NCI-H2029 treated with DMSO at 0.1 percent for 48 hours (cell line): ENCODE measurements at regions not wholly inside any gene's neighbourhood (a gene's known extent, or its start where the extent isn't known, plus 50 kb on each side); places are given as distances from the start of the nearest gene placed in this dataset.
"Not testable (repeated sequence)": the region's sequence is repeated elsewhere in the genome, so short reads cannot be mapped to it uniquely, and the experiment has no call there.

Experiments
- DNase-seq: peaks from one replicate; lab custom pipeline; 2025; lab: John Stamatoyannopoulos, UW

DNA sequence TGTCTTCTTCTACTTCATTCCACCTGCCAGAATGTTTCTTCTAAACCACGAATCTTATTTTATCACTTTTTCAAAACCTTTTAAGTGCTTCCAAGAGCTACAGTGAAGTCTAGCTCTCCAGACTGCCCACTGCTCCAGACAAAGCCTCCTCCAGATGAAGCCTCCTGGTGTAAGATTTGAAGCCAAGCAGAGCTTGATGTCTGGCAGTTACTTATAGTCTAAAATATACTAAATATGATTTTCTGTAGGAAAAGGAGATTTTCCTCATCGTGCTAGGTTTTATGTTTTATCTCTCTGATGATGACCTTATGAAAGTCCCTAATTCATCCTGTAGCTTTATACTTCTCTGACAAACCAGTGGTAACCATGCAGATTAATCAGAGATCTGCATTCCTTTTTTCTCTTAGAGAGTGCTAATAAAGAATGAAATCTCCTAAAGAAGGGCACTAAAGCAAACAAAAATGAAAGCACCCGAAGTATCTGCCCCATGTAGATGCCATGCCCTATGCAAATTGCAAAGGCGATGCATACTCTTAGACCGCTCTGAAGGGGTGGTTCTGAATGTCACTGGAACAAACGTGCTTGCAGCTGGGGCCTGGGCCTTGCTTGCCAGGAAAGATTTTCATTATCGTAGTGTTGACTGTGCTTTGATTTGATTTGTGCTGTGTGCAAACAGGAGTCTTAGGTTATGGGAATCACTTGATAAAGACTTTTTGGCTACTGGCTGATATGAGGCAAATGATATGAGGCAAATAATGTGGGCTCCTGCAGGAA, 314.2 kb downstream of the PID1 start:
- DNase-seq = no peak

DNA sequence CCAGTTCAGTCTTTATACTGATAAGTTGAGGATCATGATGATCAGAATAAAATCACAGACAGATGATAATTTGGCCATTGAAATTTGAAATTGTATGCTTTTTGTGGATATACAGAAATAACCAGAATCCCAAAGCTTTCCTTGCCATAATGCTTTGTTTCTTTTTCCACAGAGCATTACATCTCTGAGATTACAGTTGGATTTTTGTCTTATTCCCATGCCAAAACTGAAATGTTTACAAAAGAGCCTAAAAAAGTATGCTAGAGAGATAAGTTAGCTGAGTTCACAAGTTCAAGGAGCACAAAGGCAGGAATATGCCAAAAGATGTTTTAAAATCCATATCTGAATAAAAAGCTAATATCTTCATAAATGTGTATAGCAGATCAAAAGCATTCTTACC, 321.3 kb downstream of the PID1 start:
- no peak for DNase-seq

DNA sequence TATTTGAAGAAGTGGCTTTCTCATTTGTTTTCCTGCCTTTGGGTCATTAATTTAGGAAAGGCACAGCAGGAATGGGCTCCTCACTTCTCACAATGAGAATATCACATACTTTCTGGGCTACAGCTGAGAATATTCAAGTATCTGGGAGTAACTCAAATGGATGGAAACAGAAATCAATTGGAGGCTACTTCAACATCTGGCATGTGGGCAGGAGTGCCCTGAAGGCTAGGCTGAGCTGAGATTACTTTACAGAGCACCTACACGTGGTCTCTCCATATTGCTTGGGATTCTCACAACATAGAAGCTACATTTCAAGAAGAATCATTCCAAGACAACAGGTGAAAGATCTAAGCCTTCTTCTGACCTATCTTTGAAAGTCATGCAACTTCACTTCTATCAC, 325.4 kb downstream of the PID1 start:
- no peak for DNase-seq

DNA sequence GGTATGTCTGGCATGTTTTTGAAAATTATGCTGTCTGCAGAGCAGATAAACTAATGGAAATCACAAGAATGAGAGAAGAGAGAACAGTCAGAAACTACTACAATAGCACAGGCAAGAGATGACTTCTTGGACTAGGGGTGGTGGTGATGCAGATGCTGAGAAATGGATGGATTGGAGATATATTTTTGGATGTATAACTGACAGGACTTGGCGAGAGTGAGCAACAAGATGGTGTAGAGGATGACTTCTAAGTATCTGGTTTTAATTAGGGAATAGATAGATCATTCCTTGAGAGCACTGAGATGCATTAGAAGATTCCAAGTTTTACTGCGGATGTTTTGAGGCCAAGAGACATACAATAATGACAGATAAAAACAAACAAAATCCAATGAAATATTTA, 328.2 kb downstream of the PID1 start:
- no peak for DNase-seq

DNA sequence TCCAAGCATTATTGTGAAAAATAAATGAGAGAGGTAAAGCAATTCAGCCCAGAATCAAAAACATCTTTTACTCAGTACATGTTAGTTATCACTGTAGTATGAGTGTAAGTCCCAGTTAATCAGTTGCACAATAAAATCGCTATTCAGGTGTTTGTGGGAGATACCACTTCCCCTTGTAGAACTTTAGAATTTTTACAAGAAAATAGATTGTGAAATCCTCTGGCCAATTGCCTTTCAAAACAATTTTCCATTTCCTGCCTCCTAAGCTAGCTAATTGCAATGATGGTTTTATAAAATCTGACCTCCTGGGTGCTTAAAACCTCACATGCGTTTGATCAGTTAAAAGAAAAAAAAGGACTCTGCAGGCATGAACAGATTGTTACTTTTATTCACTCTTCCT, 332.5 kb downstream of the PID1 start:
- DNase-seq = no peak

DNA sequence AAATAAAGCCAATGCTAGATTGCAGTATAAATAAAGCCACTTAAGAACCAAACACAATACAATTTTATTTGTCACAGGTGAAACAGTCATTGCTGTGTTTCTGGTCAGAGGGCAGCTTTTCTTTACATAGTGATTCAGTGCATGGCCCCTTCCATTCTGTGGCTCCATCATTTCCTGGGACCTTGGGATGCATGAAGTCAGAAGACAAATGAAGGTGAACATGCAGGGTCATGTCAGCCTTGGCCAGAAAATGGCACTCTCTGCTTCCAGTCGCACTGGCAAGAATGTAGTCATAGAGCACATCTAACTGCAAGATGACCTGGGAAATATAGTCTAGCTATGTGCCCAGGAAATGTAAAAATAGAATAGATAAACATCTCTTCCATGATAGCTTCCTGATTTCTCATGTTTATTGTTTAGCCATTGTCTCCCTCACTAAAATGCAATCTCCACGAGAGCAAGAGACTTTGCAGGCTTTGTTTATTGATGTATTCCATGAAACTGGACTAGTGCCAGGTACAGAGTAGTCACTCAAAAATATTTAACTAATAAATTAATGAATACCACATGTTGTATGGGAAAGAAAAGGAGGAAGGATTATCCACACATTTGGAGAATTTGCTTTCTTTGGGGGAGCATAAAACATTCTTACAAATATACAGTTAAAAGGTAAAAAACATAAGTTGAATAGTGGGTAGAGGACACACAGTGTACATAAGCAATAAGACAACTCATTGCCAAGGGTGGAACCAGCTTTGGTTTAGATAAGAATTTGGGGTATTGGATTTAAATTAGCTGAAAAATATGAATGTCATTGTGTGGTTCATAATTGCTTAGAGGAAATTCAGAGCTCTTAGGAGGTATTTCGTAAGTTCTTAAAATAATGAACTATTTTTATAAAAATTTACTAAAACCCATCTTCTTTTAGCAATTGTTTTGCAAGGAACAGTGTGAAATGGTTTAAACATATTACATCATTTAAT, 343.8 kb downstream of the PID1 start:
- no peak for DNase-seq

DNA sequence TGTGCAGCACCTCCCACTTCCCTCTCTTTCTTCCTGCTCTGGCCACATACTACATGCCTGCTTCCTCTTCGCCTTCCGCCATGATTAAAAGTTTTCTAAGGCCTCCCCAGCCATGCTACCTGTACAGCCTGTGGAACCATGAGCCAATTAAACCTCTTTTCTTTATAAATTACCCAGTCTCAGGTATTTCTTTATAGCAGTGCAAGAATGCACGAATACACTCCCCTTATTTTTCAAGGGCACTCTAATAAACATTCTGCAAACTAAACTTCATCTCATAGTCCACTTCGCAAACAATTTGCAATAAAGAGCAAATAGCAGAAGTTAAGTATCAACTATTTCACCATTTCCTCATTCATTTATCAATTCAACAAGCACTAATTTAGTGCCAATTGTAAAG, 351.3 kb downstream of the PID1 start:
- no peak for DNase-seq

DNA sequence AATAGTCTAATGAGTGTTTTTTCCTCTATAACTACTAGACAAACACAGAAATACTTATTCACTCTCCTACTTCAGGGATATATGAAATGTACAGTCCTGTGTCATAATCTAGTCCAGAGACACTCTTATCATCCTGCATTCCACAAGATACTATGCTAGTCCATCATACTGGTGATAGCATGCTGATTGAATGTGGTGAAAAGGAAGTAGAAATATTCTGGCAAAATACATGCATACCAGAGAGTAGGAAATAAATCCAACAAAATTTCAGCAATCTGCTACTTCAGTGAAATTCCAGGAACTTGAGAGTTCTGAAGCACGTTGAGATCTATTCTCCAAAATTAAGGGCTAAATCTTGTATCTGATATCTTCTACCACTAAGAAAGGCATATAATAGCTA, 353.9 kb downstream of the PID1 start:
- no peak for DNase-seq

DNA sequence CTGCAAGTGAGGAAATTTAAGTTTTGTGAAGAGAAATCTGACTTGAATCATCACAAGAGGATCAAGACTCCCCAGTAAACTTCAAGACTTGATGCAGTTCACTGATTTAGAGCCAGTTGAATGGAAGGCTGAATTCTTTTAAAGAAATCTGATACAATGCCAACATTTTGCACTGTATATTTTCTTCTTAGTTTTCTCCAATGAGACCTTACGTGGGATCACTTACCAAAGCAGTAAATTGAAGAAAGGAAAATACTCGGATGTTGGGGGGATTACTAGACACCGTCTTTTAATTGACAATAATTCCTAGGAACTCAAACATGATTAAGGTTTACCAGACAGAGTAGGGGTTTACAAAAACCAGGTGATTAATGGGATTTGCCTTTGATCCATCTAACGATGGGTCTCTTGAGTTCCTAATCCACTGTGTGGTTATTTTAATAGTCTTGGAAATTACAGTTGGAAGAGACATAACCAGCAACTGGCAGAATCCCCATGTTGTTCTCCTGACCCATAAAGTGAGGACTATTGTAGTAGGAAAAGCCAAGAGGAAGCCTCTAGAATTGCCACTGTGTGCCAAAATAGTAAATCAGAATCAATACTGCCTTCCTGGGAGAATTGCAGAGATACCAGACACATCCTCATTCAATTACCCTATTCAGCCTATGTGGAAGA, 354.5 kb downstream of the PID1 start:
- DNase-seq = no peak

DNA sequence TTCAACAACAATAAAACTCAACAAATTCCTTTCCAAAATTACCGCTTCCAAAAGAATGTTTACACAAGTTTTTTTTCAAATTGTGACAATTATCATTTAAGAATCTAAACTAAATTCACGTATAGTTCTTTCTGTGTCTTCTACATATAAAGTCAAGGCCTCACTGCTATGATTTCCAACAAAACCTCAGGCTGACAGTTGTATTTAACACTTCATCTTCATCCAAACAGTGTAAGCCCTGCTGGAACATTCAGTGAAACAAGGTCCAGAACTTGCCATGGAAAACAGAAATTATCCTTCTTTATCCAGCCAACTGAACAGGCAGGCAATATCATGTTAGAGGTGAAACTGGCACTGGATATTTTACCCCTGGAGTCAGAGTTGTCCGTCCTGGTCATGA, 357.9 kb downstream of the PID1 start:
- no peak for DNase-seq

DNA sequence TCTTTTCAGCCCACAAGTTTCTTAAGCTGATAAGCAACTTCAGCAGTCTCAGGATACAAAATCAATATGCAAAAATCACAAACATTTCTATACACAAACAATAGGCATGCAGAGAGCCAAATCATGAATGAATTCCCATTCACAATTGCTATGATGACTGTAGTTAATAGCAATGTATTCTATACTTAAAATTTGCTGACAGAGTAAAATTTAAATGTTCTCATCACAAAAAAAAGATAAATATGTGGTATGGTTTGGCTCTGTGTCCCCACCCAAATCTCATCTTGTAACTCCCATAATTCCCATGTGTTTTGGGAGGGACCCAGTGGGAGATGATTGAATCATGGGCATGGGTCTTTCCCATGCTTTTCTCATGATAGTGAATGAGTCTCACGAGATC, 360.2 kb downstream of the PID1 start:
- DNase-seq = not testable (repeated sequence)

DNA sequence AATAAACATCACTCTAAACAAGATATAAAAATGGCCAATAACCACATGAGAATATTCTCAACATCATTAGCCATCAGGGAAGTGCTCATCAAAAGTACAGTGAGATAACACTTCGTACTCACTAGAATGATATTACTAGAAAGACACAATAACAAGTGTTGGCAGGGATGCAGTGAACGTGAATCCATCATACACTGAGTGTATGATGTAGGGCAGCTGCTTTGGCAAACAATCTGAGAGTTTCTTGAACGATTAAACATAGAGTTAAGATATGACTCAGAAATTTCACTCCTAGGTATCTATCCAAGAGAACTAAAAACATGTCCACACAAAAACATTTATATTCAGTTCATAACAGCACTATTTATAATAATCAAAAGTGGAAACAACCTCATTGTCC, 368.9 kb downstream of the PID1 start:
- DNase-seq = no peak

DNA sequence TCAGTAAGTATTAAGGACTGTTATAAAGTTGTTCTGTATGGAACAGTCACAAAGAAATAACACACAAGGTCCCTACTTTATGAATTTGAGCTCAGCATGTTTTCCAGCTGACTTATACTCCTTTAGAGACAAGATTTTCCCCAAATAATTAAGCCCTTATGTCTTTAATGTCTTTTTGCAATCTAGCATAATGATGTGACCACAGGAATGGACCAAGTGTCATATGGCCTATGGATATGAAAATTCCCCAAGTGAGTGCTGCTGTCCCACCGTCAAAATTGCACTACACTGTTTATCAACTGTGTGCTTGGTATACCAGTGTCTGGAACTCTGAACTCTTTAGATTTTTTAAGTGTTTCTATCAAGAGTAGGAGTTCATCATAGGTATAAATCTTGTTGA, 369.6 kb downstream of the PID1 start:
- no peak for DNase-seq

DNA sequence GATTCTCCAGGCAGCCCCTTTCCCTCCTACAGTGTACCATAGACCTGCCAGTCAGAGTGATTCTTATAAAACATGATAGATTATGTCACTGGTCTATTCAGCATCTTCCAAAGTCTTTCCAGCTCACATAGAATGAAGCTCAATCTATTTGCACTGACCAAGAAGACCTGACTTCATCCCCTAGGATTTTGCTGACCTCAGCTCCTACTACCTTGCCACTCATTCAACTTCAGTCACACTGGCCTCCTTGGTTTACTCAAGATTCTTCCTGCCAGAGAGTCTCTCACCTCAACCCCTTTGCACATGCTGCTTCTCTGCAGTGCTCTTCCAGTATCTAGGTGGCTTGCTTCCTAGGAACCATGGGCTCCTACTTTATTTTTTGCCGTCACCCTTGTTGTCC, 392.9 kb downstream of the PID1 start:
- DNase-seq = no peak

DNA sequence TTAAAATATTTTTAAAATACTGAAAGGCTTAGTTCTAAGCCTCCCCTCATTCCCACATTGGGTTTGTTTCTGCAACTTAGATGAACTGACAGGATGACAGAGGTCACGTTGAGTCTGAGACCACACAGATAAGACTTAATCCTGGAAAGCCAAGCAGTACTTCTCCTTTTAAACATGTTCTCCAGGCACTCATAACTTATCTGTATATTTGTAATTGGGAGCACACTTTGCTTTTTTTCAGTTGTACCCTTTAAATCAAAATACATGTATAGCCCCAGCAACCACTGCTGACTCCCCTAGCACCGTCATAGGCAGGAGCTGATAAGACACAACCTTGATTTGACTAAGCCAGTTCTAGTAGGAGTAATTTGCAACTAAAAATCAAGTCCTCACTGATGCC, 394.8 kb downstream of the PID1 start:
- DNase-seq = no peak

DNA sequence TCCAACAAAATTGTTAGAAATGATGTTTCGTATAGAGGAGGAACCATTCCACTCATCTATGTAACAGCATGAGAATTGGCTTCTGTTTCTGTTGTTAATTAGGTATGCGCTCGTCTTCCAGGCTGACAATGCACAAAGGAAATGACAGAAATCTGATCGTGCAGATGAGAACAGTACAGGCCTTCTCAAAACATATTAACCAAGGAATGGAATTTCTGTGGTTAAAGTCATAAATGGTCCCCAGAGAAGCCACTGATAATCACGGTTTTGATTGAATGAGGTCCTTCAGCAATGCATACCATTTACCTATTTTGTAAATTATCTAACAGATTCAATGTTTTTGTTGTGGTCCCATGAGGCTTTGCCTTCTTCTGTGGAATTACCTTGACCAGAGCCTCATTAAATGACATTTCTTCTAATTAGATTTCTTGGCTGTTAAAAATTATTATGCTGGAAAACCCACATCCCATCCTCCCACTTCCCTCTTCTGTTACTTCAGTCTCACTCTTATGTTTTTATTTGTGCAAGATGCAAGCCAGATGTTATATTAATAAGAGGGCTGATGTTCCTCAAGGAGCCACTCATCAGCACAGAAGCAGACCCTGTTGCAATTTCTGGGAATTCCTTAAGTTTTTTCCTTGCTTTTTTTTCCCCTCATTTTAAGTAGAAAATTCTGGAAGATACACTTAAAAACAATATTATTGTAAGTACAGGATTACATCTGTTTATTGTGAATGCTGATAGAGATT, 395.8 kb downstream of the PID1 start:
- DNase-seq = no peak

DNA sequence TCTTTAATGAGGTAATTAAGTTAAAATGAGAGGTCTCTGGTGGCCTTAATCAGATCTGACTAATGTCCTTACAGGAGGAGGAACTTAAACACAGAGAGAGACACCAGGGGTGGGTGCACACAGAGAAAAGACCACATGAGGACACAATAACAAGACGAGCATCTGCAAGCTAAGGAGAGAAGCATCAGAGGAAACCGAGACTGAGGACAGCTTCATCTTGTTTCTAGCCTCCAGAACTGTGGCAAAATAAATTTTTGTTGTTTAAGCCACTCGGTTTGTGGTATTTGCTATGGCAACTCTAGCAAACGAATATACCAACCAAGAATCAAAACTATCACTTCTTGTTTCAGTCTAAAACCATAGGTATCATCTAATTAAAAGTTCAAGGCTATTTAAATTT, 400.1 kb downstream of the PID1 start:
- no peak for DNase-seq

DNA sequence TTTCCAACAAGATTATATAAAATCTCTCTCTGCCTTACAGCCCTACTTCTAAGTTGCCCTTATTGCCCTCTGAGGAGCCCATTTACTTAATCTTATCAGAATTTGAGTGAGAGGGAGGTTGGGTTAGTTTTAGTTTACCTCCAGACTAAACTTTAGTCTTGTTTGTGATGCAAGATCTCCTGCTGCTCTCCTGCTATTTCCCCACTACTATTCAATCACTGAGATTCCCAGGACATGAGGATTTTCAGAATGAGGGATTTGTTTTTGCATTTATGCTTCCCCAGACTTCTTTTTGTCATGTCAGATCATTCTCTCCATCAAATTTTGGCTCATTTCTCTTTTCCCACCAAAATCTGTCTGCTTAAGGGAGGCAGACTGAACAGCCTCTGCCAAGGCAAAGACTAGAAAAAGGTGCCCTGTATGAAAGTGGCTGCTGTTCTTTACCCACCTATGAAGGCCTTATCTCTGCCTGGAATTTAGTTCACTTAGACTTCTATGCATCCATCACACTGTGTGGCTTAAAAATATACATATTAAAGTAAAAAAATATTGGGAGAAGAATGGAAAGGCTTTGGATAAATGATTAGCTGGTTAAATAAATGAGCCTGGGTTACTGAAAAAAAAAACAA, 401.3 kb downstream of the PID1 start:
- no peak for DNase-seq

DNA sequence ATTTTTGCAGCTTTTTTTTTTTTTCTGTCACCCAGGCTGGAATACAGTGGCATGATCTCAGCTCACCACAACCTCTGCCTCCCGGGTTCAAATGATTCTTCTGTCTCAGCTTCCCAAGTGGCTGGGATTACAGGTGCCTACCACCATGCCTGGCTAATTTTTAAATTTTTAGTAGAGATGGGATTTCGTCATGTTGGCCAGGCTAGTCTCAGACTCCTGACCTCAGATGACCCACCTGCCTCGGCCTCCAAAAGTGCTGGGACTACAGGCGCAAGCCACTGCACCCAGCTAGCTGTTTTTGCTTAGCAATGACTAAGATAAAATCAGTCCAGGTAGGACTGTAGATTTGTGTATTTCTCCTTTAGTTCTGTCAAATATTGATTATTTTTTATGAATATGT, 403.7 kb downstream of the PID1 start:
- DNase-seq = no peak

DNA sequence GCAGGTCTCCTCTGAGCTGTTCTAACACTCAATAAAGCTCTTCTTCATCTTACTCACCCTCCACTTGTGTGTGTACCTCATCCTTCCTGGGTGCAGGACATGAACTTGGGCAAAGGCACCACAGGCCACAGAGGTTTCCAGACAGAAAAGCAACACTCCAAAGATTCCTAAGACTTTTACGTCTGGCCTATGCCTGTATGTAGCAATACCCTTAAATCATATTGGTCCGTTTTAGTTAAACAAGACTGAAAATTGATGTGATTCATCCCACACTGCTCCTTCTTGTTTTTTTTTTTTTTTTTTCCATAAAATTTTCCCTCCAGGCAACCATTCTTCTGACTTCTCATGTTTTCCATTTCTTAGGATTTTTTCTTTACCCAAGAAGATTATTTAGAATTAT, 404.3 kb downstream of the PID1 start:
- no peak for DNase-seq

DNA sequence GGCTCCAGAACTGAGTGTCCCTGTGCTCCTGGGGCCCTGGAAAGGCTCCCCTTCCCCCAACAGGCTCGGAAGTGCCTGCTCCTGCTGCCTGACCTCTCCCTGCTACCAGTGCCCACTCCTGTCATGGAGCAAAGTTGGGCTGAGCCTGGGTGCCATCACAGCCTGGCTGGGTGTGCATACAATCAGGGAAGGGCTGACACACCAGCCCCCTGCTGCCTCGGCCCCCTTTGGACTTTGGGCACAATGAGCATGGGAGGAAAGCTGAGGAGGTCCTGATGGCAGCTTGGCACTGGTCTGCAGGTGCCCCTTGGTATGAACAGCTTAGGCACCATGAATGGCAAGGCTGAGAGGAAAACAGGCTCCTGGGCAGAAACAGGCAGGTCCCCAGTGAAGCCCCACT, 405.0 kb downstream of the PID1 start:
- DNase-seq = no peak

DNA sequence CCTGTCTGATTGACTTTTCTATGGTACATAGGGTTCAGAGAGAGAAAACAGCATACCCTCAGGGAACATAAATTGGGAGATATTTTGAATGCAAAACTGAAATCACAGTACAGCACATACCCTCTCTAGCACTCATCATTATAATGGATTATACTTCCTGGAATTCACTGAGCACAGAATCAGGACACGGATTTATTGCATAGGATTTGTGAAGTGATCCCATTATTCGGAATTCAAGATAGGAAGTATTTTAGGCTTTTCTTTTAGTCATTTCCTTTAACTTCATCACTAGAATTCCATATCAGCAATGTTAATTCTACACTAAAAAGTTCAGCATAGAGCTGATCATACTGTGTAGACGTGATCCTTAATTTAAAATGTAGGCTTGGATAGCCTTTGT, 407.0 kb downstream of the PID1 start:
- no peak for DNase-seq
